Neural crest cell (in vitro differentiated cells): ENCODE measurements at regions not wholly inside any gene's neighbourhood (a gene's known extent, or its start where the extent isn't known, plus 50 kb on each side); places are given as distances from the start of the nearest gene placed in this dataset.

Source experiments
- DNase-seq: peaks from one replicate; pipeline ENCODE4 v3.0.0; 2021; ENCODE audit warnings: low read depth, mixed read lengths, low spot score
- H3K27ac Mint-ChIP-seq: one replicate; pipeline ENCODE4 v1.8.0; 2021; ENCODE audit warnings: mild to moderate bottlenecking, mixed read lengths; ENCODE audit not compliant: unreplicated experiment
- H3K27me3 Mint-ChIP-seq: 2 replicates; pipeline ENCODE4 v1.8.0; 2021; ENCODE audit warnings: low read depth, mild to moderate bottlenecking, mixed read lengths
- H3K36me3 Mint-ChIP-seq: 2 replicates; pipeline ENCODE4 v1.8.0; 2021; ENCODE audit warnings: low read depth, mild to moderate bottlenecking, mixed read lengths
- H3K4me1 Mint-ChIP-seq: 2 replicates; pipeline ENCODE4 v1.8.0; 2021; ENCODE audit warnings: mixed read lengths
- H3K4me3 Mint-ChIP-seq: one replicate; pipeline ENCODE4 v1.8.0; 2021; ENCODE audit warnings: mild to moderate bottlenecking, mixed read lengths
- H3K9me3 Mint-ChIP-seq: 2 replicates; pipeline ENCODE4 v1.8.0; 2021; ENCODE audit warnings: mixed read lengths
- TF ChIP-seq, protein P1 (sequence below): fragments of 200-600 bp; sonication (generic); conservative IDR thresholded peaks from 2 replicates; pipeline ENCODE4 v1.5.0; 2021; ENCODE audit warnings: antibody characterized with exemption, mild to moderate bottlenecking

DNA sequence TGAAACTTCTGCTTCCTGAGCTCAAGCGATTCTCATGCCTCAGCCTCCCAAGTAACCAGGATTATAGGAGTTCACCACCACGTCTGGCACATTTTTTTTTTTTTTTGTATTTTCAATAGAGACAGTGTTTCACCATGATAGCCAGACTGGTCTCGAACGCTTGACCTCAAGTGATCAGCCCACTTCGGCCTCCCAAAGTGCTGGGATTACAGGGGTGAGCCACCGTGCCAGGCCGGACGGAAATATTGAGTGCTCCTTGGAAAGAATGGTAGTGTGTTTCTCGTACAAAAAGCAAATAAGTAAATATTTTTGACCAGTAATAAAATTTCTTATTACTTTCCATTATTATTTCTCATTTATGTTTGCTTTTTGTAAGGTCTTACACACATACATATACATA is 1307.9 kb upstream of the CDH6 start:
- no peaks in the 10 kb centered on the region for H3K36me3 Mint-ChIP-seq
- DNase-seq: no peak
- TF ChIP-seq, protein P1, sequence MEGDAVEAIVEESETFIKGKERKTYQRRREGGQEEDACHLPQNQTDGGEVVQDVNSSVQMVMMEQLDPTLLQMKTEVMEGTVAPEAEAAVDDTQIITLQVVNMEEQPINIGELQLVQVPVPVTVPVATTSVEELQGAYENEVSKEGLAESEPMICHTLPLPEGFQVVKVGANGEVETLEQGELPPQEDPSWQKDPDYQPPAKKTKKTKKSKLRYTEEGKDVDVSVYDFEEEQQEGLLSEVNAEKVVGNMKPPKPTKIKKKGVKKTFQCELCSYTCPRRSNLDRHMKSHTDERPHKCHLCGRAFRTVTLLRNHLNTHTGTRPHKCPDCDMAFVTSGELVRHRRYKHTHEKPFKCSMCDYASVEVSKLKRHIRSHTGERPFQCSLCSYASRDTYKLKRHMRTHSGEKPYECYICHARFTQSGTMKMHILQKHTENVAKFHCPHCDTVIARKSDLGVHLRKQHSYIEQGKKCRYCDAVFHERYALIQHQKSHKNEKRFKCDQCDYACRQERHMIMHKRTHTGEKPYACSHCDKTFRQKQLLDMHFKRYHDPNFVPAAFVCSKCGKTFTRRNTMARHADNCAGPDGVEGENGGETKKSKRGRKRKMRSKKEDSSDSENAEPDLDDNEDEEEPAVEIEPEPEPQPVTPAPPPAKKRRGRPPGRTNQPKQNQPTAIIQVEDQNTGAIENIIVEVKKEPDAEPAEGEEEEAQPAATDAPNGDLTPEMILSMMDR: no peak
- peaks cover 28% of the 10 kb centered on the region for H3K4me1 Mint-ChIP-seq
- no peaks in the 10 kb centered on the region for H3K27me3 Mint-ChIP-seq
- H3K4me3 Mint-ChIP-seq: no peak overlapping the region
- H3K9me3 Mint-ChIP-seq: no peaks in the 10 kb centered on the region
- H3K27ac Mint-ChIP-seq: no peak overlapping the region

DNA sequence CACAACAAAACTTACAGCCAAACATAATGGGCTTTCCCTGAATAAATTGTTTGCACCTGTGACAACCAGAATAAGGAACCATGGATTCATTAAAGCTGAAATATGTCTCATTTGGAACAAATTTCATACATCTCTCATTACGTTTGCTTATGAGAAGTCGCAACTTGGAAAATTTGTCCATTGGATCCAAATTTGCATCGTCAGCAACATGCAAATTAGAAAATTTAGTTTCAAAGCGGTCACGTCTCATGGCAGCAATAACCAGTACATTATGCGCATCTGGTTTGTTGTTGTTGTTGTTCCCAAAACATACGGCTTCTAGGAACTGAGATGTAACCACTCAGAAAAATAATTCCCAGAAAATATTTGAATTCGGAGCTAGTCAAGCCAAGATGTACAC is 1311.5 kb upstream of the CDH6 start:
- DNase-seq: no peak
- H3K36me3 Mint-ChIP-seq: no peaks in the 10 kb centered on the region
- H3K27ac Mint-ChIP-seq: no peak overlapping the region
- TF ChIP-seq, protein P1: no peak
- H3K27me3 Mint-ChIP-seq: no peaks in the 10 kb centered on the region
- H3K9me3 Mint-ChIP-seq: peaks cover 3% of the 10 kb centered on the region
- H3K4me1 Mint-ChIP-seq: no peaks in the 10 kb centered on the region
- no peak overlapping the region for H3K4me3 Mint-ChIP-seq

DNA sequence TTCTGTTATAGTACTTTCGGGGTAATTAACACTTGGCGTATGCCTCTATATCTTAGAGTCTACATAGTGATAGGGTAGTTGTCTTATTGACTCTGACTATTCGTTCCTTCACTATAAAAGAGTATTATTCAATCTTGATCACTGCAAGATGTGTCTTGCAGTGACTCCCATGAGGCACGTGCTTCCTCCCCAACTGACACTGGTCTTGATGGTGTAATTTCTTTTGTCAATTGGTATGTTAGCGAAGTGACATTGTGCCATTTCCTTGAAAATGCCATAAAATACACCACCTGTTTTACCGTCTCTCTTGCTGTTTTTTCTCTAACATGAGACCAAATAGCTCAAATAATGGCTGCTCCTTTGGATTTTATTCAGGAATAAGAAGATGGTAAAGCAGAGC is 1314.1 kb upstream of the CDH6 start:
- TF ChIP-seq, protein P1: no peak
- H3K27ac Mint-ChIP-seq: no peak overlapping the region
- no peaks in the 10 kb centered on the region for H3K27me3 Mint-ChIP-seq
- H3K36me3 Mint-ChIP-seq: no peaks in the 10 kb centered on the region
- H3K9me3 Mint-ChIP-seq: peaks cover 3% of the 10 kb centered on the region
- no peak overlapping the region for H3K4me3 Mint-ChIP-seq
- no peaks in the 10 kb centered on the region for H3K4me1 Mint-ChIP-seq
- no peak for DNase-seq

DNA sequence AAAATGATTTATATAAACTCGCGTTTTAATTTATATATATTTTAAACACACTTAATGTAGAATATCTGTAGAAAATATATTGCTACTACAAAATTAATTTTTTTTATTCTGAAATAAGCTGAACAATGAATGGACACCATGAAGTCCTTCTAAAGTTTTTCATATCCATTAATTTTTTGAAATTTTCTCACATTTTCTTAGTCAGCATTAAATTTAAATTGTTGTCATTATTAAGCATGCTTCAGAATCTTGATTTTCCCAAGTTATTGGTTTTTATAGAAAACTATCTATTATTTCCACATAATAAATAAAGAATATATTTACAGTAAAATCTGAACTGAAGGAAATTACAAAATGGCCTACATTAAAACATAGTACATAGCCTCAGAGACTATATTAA is 1314.9 kb upstream of the CDH6 start:
- H3K4me1 Mint-ChIP-seq: no peaks in the 10 kb centered on the region
- no peaks in the 10 kb centered on the region for H3K27me3 Mint-ChIP-seq
- no peak overlapping the region for H3K27ac Mint-ChIP-seq
- DNase-seq: no peak
- peaks cover 3% of the 10 kb centered on the region for H3K9me3 Mint-ChIP-seq
- H3K4me3 Mint-ChIP-seq: no peak overlapping the region
- H3K36me3 Mint-ChIP-seq: no peaks in the 10 kb centered on the region
- TF ChIP-seq, protein P1: no peak

DNA sequence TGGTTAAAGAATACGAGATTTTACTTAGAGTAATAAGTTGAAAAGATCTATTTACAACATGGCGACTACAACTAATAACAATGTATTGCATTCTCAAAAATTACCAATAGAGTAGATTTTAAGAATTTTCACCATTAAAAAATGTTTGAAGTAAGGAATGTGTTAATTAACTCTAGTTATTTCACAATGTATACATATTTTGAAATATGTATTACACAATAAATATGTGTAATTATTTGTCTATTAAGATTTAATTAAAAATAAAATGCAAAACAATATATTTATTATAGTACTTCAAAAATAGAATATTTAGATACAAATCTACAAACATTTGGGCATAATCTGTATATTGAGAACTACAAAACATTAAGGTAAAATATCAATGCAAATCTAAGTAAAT is 1326.3 kb upstream of the CDH6 start:
- Mint-ChIP-seq H3K4me3 (no peak overlapping the region), H3K36me3 (no peaks in the 10 kb centered on the region), H3K4me1 (no peaks in the 10 kb centered on the region), H3K27ac (no peak overlapping the region), H3K27me3 (no peaks in the 10 kb centered on the region), H3K9me3 (no peaks in the 10 kb centered on the region)
- TF ChIP-seq, protein P1: no peak
- no peak for DNase-seq

DNA sequence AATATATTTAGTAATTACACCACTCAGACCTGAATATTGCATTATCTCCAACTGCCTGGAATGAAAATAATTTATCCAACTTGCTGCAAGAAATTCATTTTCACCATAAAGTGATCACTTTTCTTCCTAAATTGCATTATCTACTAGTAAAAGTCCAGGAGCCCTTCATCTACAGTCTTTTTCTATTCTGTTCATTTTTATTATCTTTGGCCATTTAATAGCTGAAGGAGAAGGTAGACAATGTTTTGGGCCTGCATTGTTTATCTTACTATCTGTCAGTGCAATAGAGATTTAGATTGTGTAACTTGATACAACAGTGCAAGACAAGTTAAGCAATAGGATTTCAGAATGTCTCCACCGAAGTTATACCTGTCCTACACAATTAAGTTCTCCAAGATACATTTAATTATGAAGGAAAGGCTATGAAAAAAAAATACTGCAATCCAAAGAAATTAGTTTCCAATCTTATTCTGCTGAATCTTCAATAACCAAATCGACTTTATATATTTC is 1339.7 kb upstream of the CDH6 start:
- H3K27ac Mint-ChIP-seq: no peak overlapping the region
- TF ChIP-seq, protein P1: no peak
- H3K27me3 Mint-ChIP-seq: no peaks in the 10 kb centered on the region
- peaks cover 2% of the 10 kb centered on the region for H3K9me3 Mint-ChIP-seq
- no peaks in the 10 kb centered on the region for H3K36me3 Mint-ChIP-seq
- no peaks in the 10 kb centered on the region for H3K4me1 Mint-ChIP-seq
- no peak for DNase-seq
- no peak overlapping the region for H3K4me3 Mint-ChIP-seq
